HG03039 (cell line): ENCODE measurements at regions not wholly inside any gene's neighbourhood (a gene's known extent, or its start where the extent isn't known, plus 50 kb on each side); places are given as distances from the start of the nearest gene placed in this dataset.

Experiments
- ATAC-seq: cut with Tn5 transposase; IDR thresholded peaks from one replicate; pipeline ENCODE4 v1.9.1; 2021; ENCODE audit warnings: mild to moderate bottlenecking, moderate library complexity; ENCODE audit not compliant: unreplicated experiment

GRCh38 chr2:237262838-237263771 is 150.9 kb downstream of the COL6A3 start:
- ATAC-seq, result no peak

- no peak for ATAC-seq
Measured at GRCh38 chr2:237264480-237265219, 149.3 kb downstream of the COL6A3 start.

- no peak for ATAC-seq
Measured at GRCh38 chr2:237268004-237268708, 145.8 kb downstream of the COL6A3 start.

GRCh38 chr2:237269138-237269875 is 144.7 kb downstream of the COL6A3 start:
- ATAC-seq, result no peak

DNA sequence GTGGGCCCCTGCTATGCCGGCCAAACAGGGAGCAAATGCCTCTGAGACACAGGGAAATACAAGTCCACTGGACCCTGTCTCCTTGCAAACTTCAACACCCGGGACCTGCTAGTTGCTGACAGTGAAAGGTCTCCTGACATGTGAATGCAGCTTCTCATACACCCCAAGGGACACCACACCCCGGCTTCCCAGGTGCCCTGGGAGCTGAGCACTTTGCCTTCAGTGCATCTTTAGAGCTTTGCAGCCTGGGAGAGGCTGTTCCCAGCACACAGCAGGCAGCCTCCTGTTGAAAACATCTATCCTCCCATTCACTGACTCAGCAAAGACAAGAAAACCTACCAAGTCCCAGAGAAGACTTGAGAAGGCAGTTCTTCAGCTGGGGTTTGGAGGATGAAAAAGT is 143.4 kb downstream of the COL6A3 start:
- no peak for ATAC-seq

DNA sequence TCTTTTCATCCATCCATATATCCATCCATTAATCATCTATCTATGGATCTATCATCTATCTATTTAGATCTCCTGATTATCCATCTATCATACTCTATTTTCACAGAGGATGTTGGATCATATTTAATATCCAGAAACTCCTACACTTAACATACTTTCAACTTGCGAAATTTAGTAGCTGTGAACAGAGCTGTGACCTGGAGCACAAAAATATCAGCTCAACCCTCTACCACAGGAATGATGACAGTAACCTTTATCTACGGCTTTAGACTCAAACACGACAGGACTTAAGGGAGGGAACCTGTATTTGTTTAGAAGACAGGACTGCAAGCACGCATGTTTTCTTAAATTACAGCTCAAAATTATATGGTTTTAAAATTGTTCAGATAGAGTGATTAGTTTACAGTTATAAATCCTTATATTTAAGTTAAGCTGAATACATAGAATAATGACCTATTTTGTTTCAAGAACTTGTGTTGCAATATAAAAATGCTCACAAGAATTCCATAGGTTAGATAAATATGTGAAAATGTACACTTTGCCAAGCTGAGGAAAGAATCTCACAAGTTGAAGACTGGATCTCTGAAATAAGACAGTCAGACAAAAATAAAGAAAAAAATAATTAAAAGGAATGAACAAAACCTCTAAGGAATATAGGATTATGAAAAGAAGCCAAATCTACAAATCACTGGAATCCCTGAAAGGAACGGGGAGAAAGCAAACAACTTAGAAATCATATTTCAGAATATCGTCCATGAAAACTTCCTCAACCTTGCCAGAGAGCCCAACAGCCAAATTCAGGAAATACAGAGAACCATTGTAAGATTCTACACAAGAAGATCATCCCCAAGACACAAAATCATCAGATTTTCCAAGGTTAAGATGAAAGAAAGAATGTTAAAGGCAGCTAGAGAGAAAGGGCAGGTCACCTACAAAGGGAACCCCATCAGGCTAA is 142.0 kb downstream of the COL6A3 start:
- ATAC-seq, result no peak
